ENCODE measurements at regions not wholly inside any gene's neighbourhood (a gene's known extent, or its start where the extent isn't known, plus 50 kb on each side); places are given as distances from the start of the nearest gene placed in this dataset.

- TF ChIP-seq CTCF (IDR thresholded peaks at IDR 0.05; ENCODE audit: unreplicated experiment) = no peak
- Mint-ChIP-seq H3K27ac (no peak overlapping the region), H3K4me3 (no peak overlapping the region)
Measured at GRCh38 chr4:82235346-82235745, 138.4 kb downstream of the HNRNPD start.

GRCh38 chr4:82232891-82233290 is 140.9 kb downstream of the HNRNPD start:
- no peaks in the 10 kb centered on the region for H3K36me3 Mint-ChIP-seq
- no peak for TF ChIP-seq CTCF (IDR thresholded peaks at IDR 0.05; ENCODE audit: unreplicated experiment)
- peaks cover 22% of the 10 kb centered on the region for H3K27me3 Mint-ChIP-seq (ENCODE audit: low read depth)
- H3K4me1 Mint-ChIP-seq = no peaks in the 10 kb centered on the region
- no peak overlapping the region for H3K4me3 Mint-ChIP-seq
- DNase-seq (ENCODE audit: low spot score in 2 of 2, unreplicated experiment in 2 of 2) = no peak
- peaks cover 4% of the 10 kb centered on the region for H3K9me3 Mint-ChIP-seq
- no peak overlapping the region for H3K27ac Mint-ChIP-seq

More at GRCh38 chr4:82235346-82235745, 138.4 kb downstream of the HNRNPD start:
- Mint-ChIP-seq H3K9me3 (peaks cover 4% of the 10 kb centered on the region), H3K27me3 (ENCODE audit: low read depth) (peaks cover 15% of the 10 kb centered on the region), H3K4me1 (no peaks in the 10 kb centered on the region), H3K36me3 (no peaks in the 10 kb centered on the region)
- no peak for DNase-seq (ENCODE audit: low spot score in 2 of 2, unreplicated experiment in 2 of 2)

- Mint-ChIP-seq H3K36me3 (no peaks in the 10 kb centered on the region), H3K4me1 (no peaks in the 10 kb centered on the region), H3K27me3 (ENCODE audit: low read depth) (peaks cover 31% of the 10 kb centered on the region), H3K4me3 (no peak overlapping the region), H3K27ac (no peak overlapping the region), H3K9me3 (peaks cover 4% of the 10 kb centered on the region)
- DNase-seq (ENCODE audit: low spot score in 2 of 2, unreplicated experiment in 2 of 2) = no peak
- TF ChIP-seq CTCF (IDR thresholded peaks at IDR 0.05; ENCODE audit: unreplicated experiment) = no peak
Measured at GRCh38 chr4:82231806-82232205, 142.0 kb downstream of the HNRNPD start.

- no peak for TF ChIP-seq CTCF (IDR thresholded peaks at IDR 0.05; ENCODE audit: unreplicated experiment)
- Mint-ChIP-seq H3K4me1 (no peaks in the 10 kb centered on the region), H3K27ac (no peak overlapping the region), H3K36me3 (no peaks in the 10 kb centered on the region), H3K4me3 (no peak overlapping the region), H3K27me3 (ENCODE audit: low read depth) (peaks cover 39% of the 10 kb centered on the region), H3K9me3 (no peaks in the 10 kb centered on the region)
- DNase-seq (ENCODE audit: low spot score in 2 of 2, unreplicated experiment in 2 of 2) = no peak
Measured at GRCh38 chr4:82230306-82230705, 143.5 kb downstream of the HNRNPD start.

- no peak for TF ChIP-seq CTCF (IDR thresholded peaks at IDR 0.05; ENCODE audit: unreplicated experiment)
- DNase-seq (ENCODE audit: low spot score in 2 of 2, unreplicated experiment in 2 of 2) = no peak
- H3K4me1 Mint-ChIP-seq = peaks cover 1% of the 10 kb centered on the region
- H3K9me3 Mint-ChIP-seq = no peaks in the 10 kb centered on the region
- H3K36me3 Mint-ChIP-seq = no peaks in the 10 kb centered on the region
- H3K4me3 Mint-ChIP-seq = no peak overlapping the region
- H3K27me3 Mint-ChIP-seq (ENCODE audit: low read depth) = peaks cover 36% of the 10 kb centered on the region
- H3K27ac Mint-ChIP-seq = no peak overlapping the region
Measured at GRCh38 chr4:82225030-82225429, 148.8 kb downstream of the HNRNPD start.

GRCh38 chr4:82223715-82224114 is 150.1 kb downstream of the HNRNPD start:
- DNase-seq (ENCODE audit: low spot score in 2 of 2, unreplicated experiment in 2 of 2) = no peak
- Mint-ChIP-seq H3K27me3 (ENCODE audit: low read depth) (peaks cover 30% of the 10 kb centered on the region), H3K4me3 (no peak overlapping the region), H3K36me3 (no peaks in the 10 kb centered on the region), H3K27ac (no peak overlapping the region), H3K4me1 (peaks cover 1% of the 10 kb centered on the region), H3K9me3 (no peaks in the 10 kb centered on the region)
- TF ChIP-seq CTCF (IDR thresholded peaks at IDR 0.05; ENCODE audit: unreplicated experiment) = no peak
